ENCODE measurements at regions not wholly inside any gene's neighbourhood (a gene's known extent, or its start where the extent isn't known, plus 50 kb on each side); places are given as distances from the start of the nearest gene placed in this dataset.
"Not testable (repeated sequence)": the region's sequence is repeated elsewhere in the genome, so short reads cannot be mapped to it uniquely, and the experiment has no call there.

GRCh38 chr1:72433591-72433990 is 151.3 kb upstream of the NEGR1 start:
- Histone ChIP-seq H3K79me2 (ENCODE audit: insufficient read depth, low read length) (no peaks in the 10 kb centered on the region), H3K27me3 (ENCODE audit: low read length) (no peaks in the 10 kb centered on the region), H3K4me3 (ENCODE audit: insufficient read depth, low read length, poor library complexity, severe bottlenecking) (no peak overlapping the region), H3K27ac (ENCODE audit: low read depth, low read length) (no peak overlapping the region), H3F3A (ENCODE audit: insufficient read depth) (no peaks in the 10 kb centered on the region), H3K9ac (ENCODE audit: low read length) (no peak overlapping the region), H3K4me2 (ENCODE audit: low read depth, low read length, poor library complexity, severe bottlenecking) (no peak overlapping the region), H3K36me3 (ENCODE audit: low read length) (no peaks in the 10 kb centered on the region), H2AFZ (ENCODE audit: low read depth, low read length, severe bottlenecking) (no peak overlapping the region), H3K9me2 (replicated peaks; ENCODE audit: insufficient read depth, low read length) (no peaks in the 10 kb centered on the region), H3K9me3 (ENCODE audit: insufficient read depth, low read length) (no peaks in the 10 kb centered on the region), H4K20me1 (ENCODE audit: low read depth, low read length) (no peaks in the 10 kb centered on the region)
- TF ChIP-seq EZH2phosphoT487 (conservative IDR thresholded peaks at IDR 0.05; ENCODE audit: low read length) (no peak), CTCF (IDR thresholded peaks at IDR 0.05; ENCODE audit: insufficient read depth, low read length, poor library complexity, severe bottlenecking) (no peak)

- Histone ChIP-seq H3K9me2 (replicated peaks; ENCODE audit: insufficient read depth, low read length) (no peaks in the 10 kb centered on the region), H3K79me2 (ENCODE audit: insufficient read depth, low read length) (no peaks in the 10 kb centered on the region), H3K36me3 (ENCODE audit: low read length) (no peaks in the 10 kb centered on the region), H4K20me1 (ENCODE audit: low read depth, low read length) (no peaks in the 10 kb centered on the region), H3K27me3 (ENCODE audit: low read length) (no peaks in the 10 kb centered on the region), H3K9ac (ENCODE audit: low read length) (no peak overlapping the region), H3K9me3 (ENCODE audit: insufficient read depth, low read length) (no peaks in the 10 kb centered on the region), H3K4me3 (ENCODE audit: insufficient read depth, low read length, poor library complexity, severe bottlenecking) (no peak overlapping the region), H2AFZ (ENCODE audit: low read depth, low read length, severe bottlenecking) (no peak overlapping the region), H3K4me2 (ENCODE audit: low read depth, low read length, poor library complexity, severe bottlenecking) (no peak overlapping the region), H3K27ac (ENCODE audit: low read depth, low read length) (no peak overlapping the region), H3F3A (ENCODE audit: insufficient read depth) (no peaks in the 10 kb centered on the region)
- TF ChIP-seq CTCF (IDR thresholded peaks at IDR 0.05; ENCODE audit: insufficient read depth, low read length, poor library complexity, severe bottlenecking) (no peak), EZH2phosphoT487 (conservative IDR thresholded peaks at IDR 0.05; ENCODE audit: low read length) (no peak)
These were observed 150.4 kb upstream of the NEGR1 start for GRCh38 chr1:72432645-72433267.

GRCh38 chr1:72431810-72432209 is 149.5 kb upstream of the NEGR1 start:
- Histone ChIP-seq H2AFZ (ENCODE audit: low read depth, low read length, severe bottlenecking) (no peak overlapping the region), H3K79me2 (ENCODE audit: insufficient read depth, low read length) (no peaks in the 10 kb centered on the region), H3K36me3 (ENCODE audit: low read length) (no peaks in the 10 kb centered on the region), H3K27me3 (ENCODE audit: low read length) (no peaks in the 10 kb centered on the region), H3K9me3 (ENCODE audit: insufficient read depth, low read length) (no peaks in the 10 kb centered on the region), H3K4me3 (ENCODE audit: insufficient read depth, low read length, poor library complexity, severe bottlenecking) (no peak overlapping the region), H3K9me2 (replicated peaks; ENCODE audit: insufficient read depth, low read length) (no peaks in the 10 kb centered on the region), H3K4me2 (ENCODE audit: low read depth, low read length, poor library complexity, severe bottlenecking) (no peak overlapping the region), H3F3A (ENCODE audit: insufficient read depth) (no peaks in the 10 kb centered on the region), H3K27ac (ENCODE audit: low read depth, low read length) (no peak overlapping the region), H4K20me1 (ENCODE audit: low read depth, low read length) (no peaks in the 10 kb centered on the region), H3K9ac (ENCODE audit: low read length) (no peak overlapping the region)
- no peak for TF ChIP-seq EZH2phosphoT487 (conservative IDR thresholded peaks at IDR 0.05; ENCODE audit: low read length)
- TF ChIP-seq CTCF (IDR thresholded peaks at IDR 0.05; ENCODE audit: insufficient read depth, low read length, poor library complexity, severe bottlenecking): no peak

- H3K27me3 ChIP-seq (ENCODE audit: low read length); H2AFZ ChIP-seq (ENCODE audit: low read depth, low read length, severe bottlenecking); H3K79me2 ChIP-seq (ENCODE audit: insufficient read depth, low read length); H3K36me3 ChIP-seq (ENCODE audit: low read length); H3K4me2 ChIP-seq (ENCODE audit: low read depth, low read length, poor library complexity, severe bottlenecking); H3K9ac ChIP-seq (ENCODE audit: low read length); H3K4me3 ChIP-seq (ENCODE audit: insufficient read depth, low read length, poor library complexity, severe bottlenecking); H3F3A ChIP-seq (ENCODE audit: insufficient read depth); H4K20me1 ChIP-seq (ENCODE audit: low read depth, low read length); H3K27ac ChIP-seq (ENCODE audit: low read depth, low read length); H3K9me2 ChIP-seq (replicated peaks; ENCODE audit: insufficient read depth, low read length); H3K9me3 ChIP-seq (ENCODE audit: insufficient read depth, low read length): not testable (repeated sequence)
These were observed 145.9 kb upstream of the NEGR1 start for GRCh38 chr1:72428276-72428675.
